C4-2B (cell line): ENCODE measurements at regions not wholly inside any gene's neighbourhood (a gene's known extent, or its start where the extent isn't known, plus 50 kb on each side); places are given as distances from the start of the nearest gene placed in this dataset.

Experiments
- CTCF ChIP-seq: fragments of 450-650 bp; conservative IDR thresholded peaks from 2 replicates; pipeline ENCODE4 v1.5.1; 2017; ENCODE audit warnings: mild to moderate bottlenecking
- ZFX ChIP-seq: fragments of 450-650 bp; IDR thresholded peaks from 2 replicates; pipeline ENCODE4 v1.6.1; 2017

- no peak for TF ChIP-seq CTCF
- no peak for TF ChIP-seq ZFX
Measured at GRCh38 chr5:116365006-116365496, 209.6 kb downstream of the SEMA6A start.
